ENCODE measurements at regions not wholly inside any gene's neighbourhood (a gene's known extent, or its start where the extent isn't known, plus 50 kb on each side); places are given as distances from the start of the nearest gene placed in this dataset.

DNA sequence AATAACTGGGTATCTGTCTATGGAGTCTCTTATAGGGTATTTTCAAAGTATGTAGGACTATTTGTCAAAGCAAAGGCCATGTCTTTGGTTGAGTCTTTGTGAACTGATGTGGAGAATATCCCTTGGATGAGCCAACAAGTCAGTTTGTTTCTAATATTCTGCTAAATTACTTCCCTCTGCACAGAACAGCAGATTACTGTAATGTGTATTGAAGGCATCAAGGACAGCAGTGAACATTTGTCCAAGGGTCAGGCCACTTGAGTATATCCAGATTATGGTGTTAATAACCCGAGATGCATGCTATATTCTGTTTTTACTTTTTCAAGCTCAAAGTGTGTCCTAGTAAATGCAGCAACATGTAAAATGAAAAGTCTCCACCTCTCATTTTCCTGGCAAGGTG lies 144.2 kb upstream of the GLI3 start (continued):
- TF ChIP-seq GTF2F1 (IDR thresholded peaks at IDR 0.05; ENCODE audit: borderline replicate concordance, low read depth, low read length) (no peak), TBP (IDR thresholded peaks at IDR 0.05; ENCODE audit: low read depth, low read length) (no peak)

Data from H1 (cell line).